SK-N-SH treated with all-trans-retinoic acid at 6 μM for 48 hours (cell line): ENCODE measurements at regions not wholly inside any gene's neighbourhood (a gene's known extent, or its start where the extent isn't known, plus 50 kb on each side); places are given as distances from the start of the nearest gene placed in this dataset.

ENCODE experiments used
- ARNTL ChIP-seq: fragments of 450-650 bp; formaldehyde crosslinking; IDR thresholded peaks from 2 replicates; pipeline ENCODE4 v1.5.0; 2020; ENCODE audit warnings: low read depth, mild to moderate bottlenecking, moderate library complexity, borderline replicate concordance
- ISL1 ChIP-seq: fragments of 250-450 bp; sonication (Bioruptor Pico); IDR thresholded peaks from 2 replicates; pipeline ENCODE4 v2.1.2; 2022; ENCODE audit warnings: mild to moderate bottlenecking, moderate library complexity
- PATZ1 ChIP-seq: fragments of 250-450 bp; sonication (Bioruptor Pico); IDR thresholded peaks from 2 replicates; pipeline ENCODE4 v1.8.0; 2020; ENCODE audit warnings: mild to moderate bottlenecking, moderate library complexity, borderline replicate concordance
- ZC3H10 ChIP-seq: fragments of 250-450 bp; sonication (Bioruptor Pico); IDR thresholded peaks from 2 replicates; pipeline ENCODE4 v1.5.1; 2021; ENCODE audit warnings: mild to moderate bottlenecking, moderate library complexity
- ZNF70 ChIP-seq: fragments of 450-650 bp; formaldehyde crosslinking; IDR thresholded peaks from 2 replicates; pipeline ENCODE4 v1.5.0; 2020; ENCODE audit warnings: mild to moderate bottlenecking, moderate library complexity

GRCh38 chr1:192475329-192475728 is 100.2 kb upstream of the RGS1 start:
- no peak for TF ChIP-seq ISL1 (CRISPR knock-in tag)
- TF ChIP-seq PATZ1 (CRISPR knock-in tag): no peak
- no peak for TF ChIP-seq ARNTL
- TF ChIP-seq ZC3H10: no peak
- TF ChIP-seq ZNF70 (CRISPR knock-in tag): no peak
